H9 (cell line): ENCODE measurements at regions not wholly inside any gene's neighbourhood (a gene's known extent, or its start where the extent isn't known, plus 50 kb on each side); places are given as distances from the start of the nearest gene placed in this dataset.

Experiments used
- DNase-seq: peaks from one replicate; pipeline ENCODE4 v3.0.0-alpha.2; 2017
- H2AFZ ChIP-seq: one replicate; pipeline ENCODE4 v1.6.1; 2013; ENCODE audit warnings: mild to moderate bottlenecking, low read length, control low read depth, moderate library complexity
- H2AK5ac ChIP-seq: 2 replicates; pipeline ENCODE4 v1.6.1; 2013; ENCODE audit warnings: low read length, control low read depth, mixed read lengths; ENCODE audit not compliant: insufficient read length
- H2BK120ac ChIP-seq: one replicate; pipeline ENCODE4 v1.6.1; 2013; ENCODE audit warnings: low read depth, mild to moderate bottlenecking, low read length, control low read depth, inconsistent platforms; ENCODE audit not compliant: poor library complexity, severe bottlenecking
- H2BK12ac ChIP-seq: 2 replicates; pipeline ENCODE4 v1.6.1; 2013; ENCODE audit warnings: low read length, control low read depth, mixed read lengths, low read depth; ENCODE audit not compliant: insufficient read length
- H2BK15ac ChIP-seq: 2 replicates; pipeline ENCODE4 v1.6.1; 2013; ENCODE audit warnings: low read depth, low read length, control low read depth
- H2BK20ac ChIP-seq: one replicate; pipeline ENCODE4 v1.6.1; 2013; ENCODE audit warnings: low read depth, mild to moderate bottlenecking, low read length, control low read depth, inconsistent platforms; ENCODE audit not compliant: poor library complexity, severe bottlenecking
- H2BK5ac ChIP-seq: 2 replicates; pipeline ENCODE4 v1.6.1; 2013; ENCODE audit warnings: low read length, control low read depth, mixed read lengths; ENCODE audit not compliant: insufficient read length
- H3K14ac ChIP-seq: 2 replicates; pipeline ENCODE4 v1.6.1; 2013; ENCODE audit warnings: low read length, control low read depth; ENCODE audit not compliant: insufficient read depth
- H3K18ac ChIP-seq: 2 replicates; pipeline ENCODE4 v1.6.1; 2013; ENCODE audit warnings: low read depth, mild to moderate bottlenecking, mixed read lengths, low read length, control low read depth; ENCODE audit not compliant: insufficient read length
- H3K23ac ChIP-seq: 2 replicates; pipeline ENCODE4 v1.6.1; 2013; ENCODE audit warnings: low read length, control low read depth, mixed read lengths, low read depth; ENCODE audit not compliant: insufficient read length
- H3K23me2 ChIP-seq: 2 replicates; pipeline ENCODE4 v1.6.1; 2013; ENCODE audit warnings: low read depth, mild to moderate bottlenecking, mixed read lengths, low read length, control low read depth; ENCODE audit not compliant: insufficient read length, poor library complexity, severe bottlenecking
- H3K27ac ChIP-seq: 2 replicates; pipeline ENCODE4 v1.5.1; 2013; ENCODE audit warnings: low read length, control low read depth, mixed read lengths, low read depth; ENCODE audit not compliant: insufficient read length
- H3K27me3 ChIP-seq: 2 replicates; pipeline ENCODE4 v1.6.1; 2013; ENCODE audit warnings: low read length, control low read depth, inconsistent platforms; ENCODE audit not compliant: insufficient read depth
- H3K4ac ChIP-seq: 2 replicates; pipeline ENCODE4 v1.6.1; 2013; ENCODE audit warnings: low read depth, mild to moderate bottlenecking, control low read depth, inconsistent platforms, low read length, moderate library complexity
- H3K4me1 ChIP-seq: 2 replicates; pipeline ENCODE4 v1.6.1; 2013; ENCODE audit warnings: low read length, control low read depth, inconsistent platforms; ENCODE audit not compliant: insufficient read depth
- H3K4me2 ChIP-seq: 2 replicates; pipeline ENCODE4 v1.6.1; 2013; ENCODE audit warnings: low read length, control low read depth, mixed read lengths; ENCODE audit not compliant: insufficient read length, insufficient read depth
- H3K56ac ChIP-seq: 2 replicates; pipeline ENCODE4 v1.6.1; 2013; ENCODE audit warnings: low read depth, mild to moderate bottlenecking, mixed read lengths, low read length, control low read depth; ENCODE audit not compliant: insufficient read length
- H3K79me1 ChIP-seq: 2 replicates; pipeline ENCODE4 v1.6.1; 2013; ENCODE audit warnings: low read depth, mild to moderate bottlenecking, moderate library complexity, low read length, control low read depth, inconsistent platforms; ENCODE audit not compliant: insufficient read depth, poor library complexity, severe bottlenecking
- H3K79me2 ChIP-seq: 2 replicates; pipeline ENCODE4 v1.6.1; 2013; ENCODE audit warnings: low read length, control low read depth, inconsistent platforms; ENCODE audit not compliant: insufficient read depth
- H3K9ac ChIP-seq: 2 replicates; pipeline ENCODE4 v1.6.1; 2013; ENCODE audit warnings: low read length, control low read depth, mixed read lengths; ENCODE audit not compliant: insufficient read length; ENCODE audit errors: extremely low read depth
- H3K9me3 ChIP-seq: one replicate; pipeline ENCODE4 v1.6.1; 2013; ENCODE audit warnings: low read depth, low read length, inconsistent platforms; ENCODE audit not compliant: control insufficient read depth
- H3T11ph ChIP-seq: one replicate; pipeline ENCODE4 v1.6.1; 2013; ENCODE audit warnings: mild to moderate bottlenecking, low read length, control low read depth, inconsistent platforms
- H4K20me1 ChIP-seq: one replicate; pipeline ENCODE4 v1.6.1; 2013; ENCODE audit not compliant: control insufficient read depth, insufficient read length, insufficient read depth
- H4K5ac ChIP-seq: 2 replicates; pipeline ENCODE4 v1.6.1; 2013; ENCODE audit warnings: low read depth, mild to moderate bottlenecking, mixed read lengths, low read length, control low read depth; ENCODE audit not compliant: insufficient read length
- H4K8ac ChIP-seq: replicated peaks from 2 replicates; pipeline ENCODE4 v1.6.1; 2013; ENCODE audit warnings: low read length, control low read depth, mixed read lengths, low read depth; ENCODE audit not compliant: insufficient read length
- H4K91ac ChIP-seq: 2 replicates; pipeline ENCODE4 v1.6.1; 2013; ENCODE audit warnings: low read depth, mild to moderate bottlenecking, moderate library complexity, mixed read lengths, low read length, control low read depth; ENCODE audit not compliant: insufficient read length
- H3K27ac Mint-ChIP-seq, 3 experiments: 2 replicates in 2 of 3; 3 replicates in 1 of 3; pipeline ENCODE4 v1.8.0; 2020 to 2021; ENCODE audit warnings: mixed read lengths in 3 of 3, mild to moderate bottlenecking in 1 of 3, moderate library complexity in 1 of 3
- H3K27me3 Mint-ChIP-seq: 2 replicates; pipeline ENCODE4 v1.8.0; 2021; ENCODE audit warnings: low read depth, mild to moderate bottlenecking, moderate library complexity, mixed read lengths
- H3K36me3 Mint-ChIP-seq, 3 experiments: 2 replicates in 2 of 3; 3 replicates in 1 of 3; pipeline ENCODE4 v1.8.0; 2020 to 2021; ENCODE audit warnings: low read depth in 3 of 3, mixed read lengths in 3 of 3; ENCODE audit not compliant: insufficient read depth in 1 of 3
- H3K4me1 Mint-ChIP-seq, 2 experiments: 2 replicates each; pipeline ENCODE4 v1.8.0; 2020; ENCODE audit warnings: mixed read lengths in 2 of 2
- H3K4me3 Mint-ChIP-seq, 2 experiments: 2 replicates in 1 of 2; 3 replicates in 1 of 2; pipeline ENCODE4 v1.8.0; 2020 to 2021; ENCODE audit warnings: mild to moderate bottlenecking in 2 of 2, mixed read lengths in 2 of 2, moderate library complexity in 1 of 2
- H3K9me3 Mint-ChIP-seq, 2 experiments: 2 replicates in 1 of 2; 3 replicates in 1 of 2; pipeline ENCODE4 v1.8.0; 2020; ENCODE audit warnings: mild to moderate bottlenecking in 2 of 2, mixed read lengths in 2 of 2, moderate library complexity in 1 of 2
- WGBS: extraction: QIAGEN DNeasy Blood & Tissue Kit; methylation state at CpG from one replicate; pipeline ENCODE4 v1.1.7; 2013; ENCODE audit warnings: missing lambda C conversion rate, low lambda C conversion rate, mixed read lengths; ENCODE audit not compliant: insufficient read length; ENCODE audit errors: extremely low coverage; 5-methylcytosine and 5-hydroxymethylcytosine counted together
- TF ChIP-seq, protein P1 (sequence below): fragments of 200-600 bp; sonication (generic); conservative IDR thresholded peaks from 3 replicates; pipeline ENCODE4 v1.8.0; 2021; ENCODE audit warnings: antibody characterized with exemption, mild to moderate bottlenecking

DNA sequence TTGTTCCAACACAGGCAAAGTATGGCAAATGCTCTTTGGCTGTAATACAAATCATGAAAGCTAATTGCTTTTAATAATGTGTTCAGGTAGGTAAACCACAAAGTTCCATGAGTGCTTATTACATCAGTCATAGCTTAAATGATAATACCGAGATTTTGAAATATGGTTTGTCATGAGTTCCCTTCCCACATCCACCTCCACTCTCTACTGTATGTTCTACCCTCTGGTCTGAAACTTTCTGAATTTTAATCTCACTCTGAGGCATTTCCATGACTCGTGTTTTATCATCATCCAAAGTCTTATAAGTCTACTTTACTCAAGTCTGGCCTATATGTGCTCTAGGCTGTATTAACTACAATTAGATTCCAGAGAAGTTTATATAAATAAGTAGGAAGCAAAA is 354.8 kb downstream of the AKAIN1 start:
- H3K23me2 ChIP-seq = no peaks in the 10 kb centered on the region
- H2BK5ac ChIP-seq = no peak overlapping the region
- H3K27me3 ChIP-seq = no peaks in the 10 kb centered on the region
- no peak overlapping the region for H3K56ac ChIP-seq
- TF ChIP-seq, protein P1, sequence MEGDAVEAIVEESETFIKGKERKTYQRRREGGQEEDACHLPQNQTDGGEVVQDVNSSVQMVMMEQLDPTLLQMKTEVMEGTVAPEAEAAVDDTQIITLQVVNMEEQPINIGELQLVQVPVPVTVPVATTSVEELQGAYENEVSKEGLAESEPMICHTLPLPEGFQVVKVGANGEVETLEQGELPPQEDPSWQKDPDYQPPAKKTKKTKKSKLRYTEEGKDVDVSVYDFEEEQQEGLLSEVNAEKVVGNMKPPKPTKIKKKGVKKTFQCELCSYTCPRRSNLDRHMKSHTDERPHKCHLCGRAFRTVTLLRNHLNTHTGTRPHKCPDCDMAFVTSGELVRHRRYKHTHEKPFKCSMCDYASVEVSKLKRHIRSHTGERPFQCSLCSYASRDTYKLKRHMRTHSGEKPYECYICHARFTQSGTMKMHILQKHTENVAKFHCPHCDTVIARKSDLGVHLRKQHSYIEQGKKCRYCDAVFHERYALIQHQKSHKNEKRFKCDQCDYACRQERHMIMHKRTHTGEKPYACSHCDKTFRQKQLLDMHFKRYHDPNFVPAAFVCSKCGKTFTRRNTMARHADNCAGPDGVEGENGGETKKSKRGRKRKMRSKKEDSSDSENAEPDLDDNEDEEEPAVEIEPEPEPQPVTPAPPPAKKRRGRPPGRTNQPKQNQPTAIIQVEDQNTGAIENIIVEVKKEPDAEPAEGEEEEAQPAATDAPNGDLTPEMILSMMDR = no peak
- no peak for DNase-seq
- H4K91ac ChIP-seq = no peak overlapping the region
- H3K79me2 ChIP-seq = no peaks in the 10 kb centered on the region
- H3K4me1 Mint-ChIP-seq = peaks cover 19 to 22% of the 10 kb centered on the region in 2 experiments
- H3K4me2 ChIP-seq = no peak overlapping the region
- no peaks in the 10 kb centered on the region for H3K4me1 ChIP-seq
- no peak overlapping the region for H2AFZ ChIP-seq
- H3K14ac ChIP-seq = no peak overlapping the region
- H3K27ac ChIP-seq = no peak overlapping the region
- no peaks in the 10 kb centered on the region; a peak in 1 of 7 replicates for H3K36me3 Mint-ChIP-seq
- H3T11ph ChIP-seq = no peak overlapping the region
- no peak overlapping the region for H4K8ac ChIP-seq
- whole genome bisulfite sequencing = no CpG with 5 or more reads among the region's 2 CpGs
- no peak overlapping the region for H2BK20ac ChIP-seq
- H3K79me1 ChIP-seq = no peaks in the 10 kb centered on the region
- H3K27ac Mint-ChIP-seq = no peak overlapping the region
- H3K23ac ChIP-seq = no peak overlapping the region
- no peaks in the 10 kb centered on the region; the same call in 1 of the 2 replicates for H3K27me3 Mint-ChIP-seq
- no peak overlapping the region for H3K9ac ChIP-seq
- no peak overlapping the region for H3K18ac ChIP-seq
- H4K5ac ChIP-seq = no peak overlapping the region
- H3K9me3 ChIP-seq = no peaks in the 10 kb centered on the region
- no peak overlapping the region for H2BK12ac ChIP-seq
- no peak overlapping the region for H2AK5ac ChIP-seq
- no peak overlapping the region for H3K4me3 Mint-ChIP-seq
- H2BK120ac ChIP-seq = no peak overlapping the region
- H3K9me3 Mint-ChIP-seq = peaks cover 0 to 1% of the 10 kb centered on the region in 2 experiments; a peak in 1 of 5 replicates
- H3K4ac ChIP-seq = no peak overlapping the region
- H4K20me1 ChIP-seq = no peaks in the 10 kb centered on the region
- H2BK15ac ChIP-seq = no peak overlapping the region
